ENCODE measurements at regions not wholly inside any gene's neighbourhood (a gene's known extent, or its start where the extent isn't known, plus 50 kb on each side); places are given as distances from the start of the nearest gene placed in this dataset.

- Histone ChIP-seq H3K4me3 (replicated peaks in 1 of 3; ENCODE audit: low read depth in 2 of 3, low read length in 3 of 3) (no peak overlapping the region), H3K27ac (ENCODE audit: low read depth in 1 of 2, low read length in 2 of 2) (no peak overlapping the region), H3K9me3 (replicated peaks in 1 of 2; ENCODE audit: control insufficient read depth in 1 of 2, insufficient read depth in 1 of 2, low read length in 2 of 2) (no peaks in the 10 kb centered on the region), H3K4me2 (replicated peaks; ENCODE audit: extremely low read depth, low read length, poor library complexity, severe bottlenecking) (no peak overlapping the region), H3K27me3 (ENCODE audit: control insufficient read depth in 2 of 2, insufficient read depth in 2 of 2, low read length in 2 of 2) (no peaks in the 10 kb centered on the region), H4K20me1 (ENCODE audit: insufficient read depth, low read length) (no peaks in the 10 kb centered on the region), H3K4me1 (ENCODE audit: control insufficient read depth in 1 of 2, insufficient read depth in 2 of 2, low read length in 2 of 2) (peaks cover 5 to 16% of the 10 kb centered on the region in 2 donors), H2AFZ (ENCODE audit: insufficient read depth, low read depth, low read length, poor library complexity, severe bottlenecking) (no peak overlapping the region), H3K9ac (ENCODE audit: insufficient read depth, low read length, poor library complexity, severe bottlenecking) (no peak overlapping the region), H3K79me2 (ENCODE audit: insufficient read depth, low read length) (no peaks in the 10 kb centered on the region), H3K36me3 (replicated peaks in 1 of 2; ENCODE audit: control insufficient read depth in 1 of 2, insufficient read depth in 2 of 2, low read length in 2 of 2) (no peaks in the 10 kb centered on the region)
- H3K4me3 Mint-ChIP-seq, result no peak overlapping the region
- TF ChIP-seq CTCF (IDR thresholded peaks at IDR 0.05), result no peak
- H3K27ac Mint-ChIP-seq, result no peak overlapping the region
- H3K9me3 Mint-ChIP-seq, result no peaks in the 10 kb centered on the region
- intact Hi-C loops (cut with micrococcal nuclease), result no loop called here
- H3K4me1 Mint-ChIP-seq, result peaks cover 17% of the 10 kb centered on the region
- H3K36me3 Mint-ChIP-seq, result no peaks in the 10 kb centered on the region
- peaks cover 0 to 5% (median 2%) of the 10 kb centered on the region in 3 donors for H3K27me3 Mint-ChIP-seq (ENCODE audit: low read depth in 3 of 3)
- 44% methylated on average over 2 of the region's 5 CpGs for WGBS (ENCODE audit: insufficient coverage)
- DNase-seq, result no peak
Observed at GRCh38 chr12:46956451-46957035, 122.9 kb upstream of the PCED1B start.

DNA sequence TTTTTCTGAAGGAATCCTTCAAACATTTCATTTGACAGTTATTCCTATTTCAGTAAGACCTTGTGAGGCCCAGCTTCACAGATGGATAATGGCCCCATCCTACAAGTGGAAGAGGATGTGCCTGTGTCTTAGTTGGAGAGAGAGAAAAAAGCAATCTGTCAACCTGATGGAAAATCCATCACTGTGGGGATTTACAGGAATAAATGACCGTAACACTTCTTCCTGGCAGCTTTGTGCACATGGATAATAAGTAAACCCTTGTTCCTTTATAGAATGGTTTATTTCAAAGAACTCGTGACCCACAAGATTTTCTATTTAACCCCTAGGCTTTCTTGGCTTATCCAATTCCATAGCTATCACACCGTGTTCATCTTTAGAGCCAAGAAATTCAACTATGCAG is 121.4 kb upstream of the PCED1B start:
- no CpG with 5 or more reads among the region's 3 CpGs for WGBS (ENCODE audit: insufficient coverage)
- Mint-ChIP-seq H3K27me3 (ENCODE audit: low read depth in 3 of 3) (peaks cover 2 to 5% (median 5%) of the 10 kb centered on the region in 3 donors), H3K9me3 (no peaks in the 10 kb centered on the region), H3K36me3 (no peaks in the 10 kb centered on the region), H3K4me3 (no peak overlapping the region), H3K4me1 (peaks cover 17% of the 10 kb centered on the region), H3K27ac (no peak overlapping the region)
- H3K27ac ChIP-seq (ENCODE audit: low read depth in 1 of 2, low read length in 2 of 2), result no peak overlapping the region
- no peaks in the 10 kb centered on the region for H3K36me3 ChIP-seq (replicated peaks in 1 of 2; ENCODE audit: control insufficient read depth in 1 of 2, insufficient read depth in 2 of 2, low read length in 2 of 2)
- H3K4me2 ChIP-seq (replicated peaks; ENCODE audit: extremely low read depth, low read length, poor library complexity, severe bottlenecking), result no peak overlapping the region
- no peaks in the 10 kb centered on the region for H3K9me3 ChIP-seq (replicated peaks in 1 of 2; ENCODE audit: control insufficient read depth in 1 of 2, insufficient read depth in 1 of 2, low read length in 2 of 2)
- H2AFZ ChIP-seq (ENCODE audit: insufficient read depth, low read depth, low read length, poor library complexity, severe bottlenecking), result no peak overlapping the region
- TF ChIP-seq CTCF (IDR thresholded peaks at IDR 0.05), result no peak
- intact Hi-C loops (cut with micrococcal nuclease), result no loop called here
- peaks cover 5 to 16% of the 10 kb centered on the region in 2 donors for H3K4me1 ChIP-seq (ENCODE audit: control insufficient read depth in 1 of 2, insufficient read depth in 2 of 2, low read length in 2 of 2)
- H4K20me1 ChIP-seq (ENCODE audit: insufficient read depth, low read length), result no peaks in the 10 kb centered on the region
- DNase-seq, result no peak
- no peaks in the 10 kb centered on the region for H3K27me3 ChIP-seq (ENCODE audit: control insufficient read depth in 2 of 2, insufficient read depth in 2 of 2, low read length in 2 of 2)
- no peaks in the 10 kb centered on the region for H3K79me2 ChIP-seq (ENCODE audit: insufficient read depth, low read length)
- H3K4me3 ChIP-seq (replicated peaks in 1 of 3; ENCODE audit: low read depth in 2 of 3, low read length in 3 of 3), result no peak overlapping the region
- H3K9ac ChIP-seq (ENCODE audit: insufficient read depth, low read length, poor library complexity, severe bottlenecking), result no peak overlapping the region

Data from CD14-positive monocyte (primary cell).